A673 (cell line): ENCODE measurements at regions not wholly inside any gene's neighbourhood (a gene's known extent, or its start where the extent isn't known, plus 50 kb on each side); places are given as distances from the start of the nearest gene placed in this dataset.

Experiments
- CTCF ChIP-seq: fragments of 300-800, 200-600 bp; sonication (generic); conservative IDR thresholded peaks from 2 replicates; pipeline ENCODE4 v1.5.1; 2017; ENCODE audit warnings: low read depth, mild to moderate bottlenecking, antibody characterized with exemption, low read length, moderate library complexity, mixed read lengths
- EZH2 ChIP-seq: fragments of 200-600 bp; sonication (generic); IDR thresholded peaks from 2 replicates; pipeline ENCODE4 v1.6.1; 2017; ENCODE audit warnings: borderline replicate concordance, low read depth, mild to moderate bottlenecking, mixed read lengths, antibody characterized with exemption, low read length; ENCODE audit not compliant: poor library complexity, severe bottlenecking

- TF ChIP-seq CTCF (no peak), EZH2 (no peak)
Measured at GRCh38 chr5:162217037-162217436, 149.5 kb downstream of the GABRG2 start.
